ENCODE measurements at regions not wholly inside any gene's neighbourhood (a gene's known extent, or its start where the extent isn't known, plus 50 kb on each side); places are given as distances from the start of the nearest gene placed in this dataset.

GRCh38 chr14:29503903-29504302 lies 423.7 kb downstream of the PRKD1 start:
- TF ChIP-seq CTCF (IDR thresholded peaks at IDR 0.05) (no peak), POLR2A (IDR thresholded peaks at IDR 0.05) (no peak), EP300 (IDR thresholded peaks at IDR 0.05) (no peak)
